ENCODE measurements at regions not wholly inside any gene's neighbourhood (a gene's known extent, or its start where the extent isn't known, plus 50 kb on each side); places are given as distances from the start of the nearest gene placed in this dataset.

- no peak for DNase-seq (ENCODE audit: low read depth, low spot score)
- H3K27ac ChIP-seq = no peak overlapping the region
- H3K9me3 ChIP-seq (ENCODE audit: low read depth, low read length) = no peaks in the 10 kb centered on the region
- H3K4me3 ChIP-seq = no peak overlapping the region
- TF ChIP-seq FOXP2 (optimal IDR thresholded peaks at IDR 0.05; ENCODE audit: control extremely low read depth, extremely low read length, insufficient read depth) = no peak
- no peak for TF ChIP-seq EZH2 (IDR thresholded peaks at IDR 0.05)
- no peak for TF ChIP-seq POLR2AphosphoS5 (IDR thresholded peaks at IDR 0.05; ENCODE audit: borderline replicate concordance, low read depth, low read length)
- no peak overlapping the region for H3K9ac ChIP-seq (ENCODE audit: insufficient read length)
- H3K36me3 ChIP-seq (ENCODE audit: insufficient read depth, low read length) = no peaks in the 10 kb centered on the region
Observed at GRCh38 chr3:64832098-64832497, 144.3 kb upstream of the ADAMTS9 start.

- no peaks in the 10 kb centered on the region for H3K36me3 ChIP-seq (ENCODE audit: insufficient read depth, low read length)
- H3K27ac ChIP-seq = no peak overlapping the region
- H3K9me3 ChIP-seq (ENCODE audit: low read depth, low read length) = no peaks in the 10 kb centered on the region
- TF ChIP-seq POLR2AphosphoS5 (IDR thresholded peaks at IDR 0.05; ENCODE audit: borderline replicate concordance, low read depth, low read length) (no peak), EZH2 (IDR thresholded peaks at IDR 0.05) (no peak), FOXP2 (optimal IDR thresholded peaks at IDR 0.05; ENCODE audit: control extremely low read depth, extremely low read length, insufficient read depth) (no peak)
- no peak overlapping the region for H3K4me3 ChIP-seq
- no peak for DNase-seq (ENCODE audit: low read depth, low spot score)
- H3K9ac ChIP-seq (ENCODE audit: insufficient read length) = no peak overlapping the region
Observed at GRCh38 chr3:64830681-64831080, 142.9 kb upstream of the ADAMTS9 start.

GRCh38 chr3:64829331-64829730 is 141.5 kb upstream of the ADAMTS9 start:
- H3K36me3 ChIP-seq (ENCODE audit: insufficient read depth, low read length) = no peaks in the 10 kb centered on the region

GRCh38 chr3:64828276-64828675 is 140.5 kb upstream of the ADAMTS9 start:
- H3K9me3 ChIP-seq (ENCODE audit: low read depth, low read length) = no peaks in the 10 kb centered on the region
- H3K36me3 ChIP-seq (ENCODE audit: insufficient read depth, low read length) = no peaks in the 10 kb centered on the region
- H3K27ac ChIP-seq = no peak overlapping the region
- no peak for DNase-seq (ENCODE audit: low read depth, low spot score)
- H3K9ac ChIP-seq (ENCODE audit: insufficient read length) = no peak overlapping the region
- no peak overlapping the region for H3K4me3 ChIP-seq
- TF ChIP-seq FOXP2 (optimal IDR thresholded peaks at IDR 0.05; ENCODE audit: control extremely low read depth, extremely low read length, insufficient read depth) (no peak), POLR2AphosphoS5 (IDR thresholded peaks at IDR 0.05; ENCODE audit: borderline replicate concordance, low read depth, low read length) (no peak), EZH2 (IDR thresholded peaks at IDR 0.05) (no peak)

More at GRCh38 chr3:64829331-64829730, 141.5 kb upstream of the ADAMTS9 start:
- H3K9me3 ChIP-seq (ENCODE audit: low read depth, low read length) = no peaks in the 10 kb centered on the region
- TF ChIP-seq EZH2 (IDR thresholded peaks at IDR 0.05) = no peak
- no peak for TF ChIP-seq FOXP2 (optimal IDR thresholded peaks at IDR 0.05; ENCODE audit: control extremely low read depth, extremely low read length, insufficient read depth)
- no peak for TF ChIP-seq POLR2AphosphoS5 (IDR thresholded peaks at IDR 0.05; ENCODE audit: borderline replicate concordance, low read depth, low read length)
- H3K9ac ChIP-seq (ENCODE audit: insufficient read length) = no peak overlapping the region
- no peak overlapping the region for H3K27ac ChIP-seq
- H3K4me3 ChIP-seq = no peak overlapping the region
- no peak for DNase-seq (ENCODE audit: low read depth, low spot score)

- Histone ChIP-seq H3K9ac (ENCODE audit: insufficient read length) (no peak overlapping the region), H3K9me3 (ENCODE audit: low read depth, low read length) (no peaks in the 10 kb centered on the region), H3K4me3 (no peak overlapping the region), H3K36me3 (ENCODE audit: insufficient read depth, low read length) (no peaks in the 10 kb centered on the region), H3K27ac (no peak overlapping the region)
- no peak for TF ChIP-seq EZH2 (IDR thresholded peaks at IDR 0.05)
- DNase-seq (ENCODE audit: low read depth, low spot score) = no peak
Observed at GRCh38 chr3:64827431-64827830, 139.6 kb upstream of the ADAMTS9 start.

- TF ChIP-seq EZH2 (IDR thresholded peaks at IDR 0.05) (no peak), POLR2AphosphoS5 (IDR thresholded peaks at IDR 0.05; ENCODE audit: borderline replicate concordance, low read depth, low read length) (no peak), FOXP2 (optimal IDR thresholded peaks at IDR 0.05; ENCODE audit: control extremely low read depth, extremely low read length, insufficient read depth) (no peak)
- Histone ChIP-seq H3K9ac (ENCODE audit: insufficient read length) (no peak overlapping the region), H3K36me3 (ENCODE audit: insufficient read depth, low read length) (no peaks in the 10 kb centered on the region), H3K4me3 (no peak overlapping the region), H3K27ac (no peak overlapping the region), H3K9me3 (ENCODE audit: low read depth, low read length) (no peaks in the 10 kb centered on the region)
- DNase-seq (ENCODE audit: low read depth, low spot score) = no peak
Observed at GRCh38 chr3:64827019-64827418, 139.2 kb upstream of the ADAMTS9 start.

GRCh38 chr3:64825404-64826120 is 137.8 kb upstream of the ADAMTS9 start:
- no peaks in the 10 kb centered on the region for H3K36me3 ChIP-seq (ENCODE audit: insufficient read depth, low read length)
- DNase-seq (ENCODE audit: low read depth, low spot score) = no peak
- H3K4me3 ChIP-seq = no peak overlapping the region
- no peak overlapping the region for H3K9ac ChIP-seq (ENCODE audit: insufficient read length)
- H3K9me3 ChIP-seq (ENCODE audit: low read depth, low read length) = no peaks in the 10 kb centered on the region
- TF ChIP-seq FOXP2 (optimal IDR thresholded peaks at IDR 0.05; ENCODE audit: control extremely low read depth, extremely low read length, insufficient read depth) (no peak), EZH2 (IDR thresholded peaks at IDR 0.05) (no peak), POLR2AphosphoS5 (IDR thresholded peaks at IDR 0.05; ENCODE audit: borderline replicate concordance, low read depth, low read length) (no peak)
- no peak overlapping the region for H3K27ac ChIP-seq

- TF ChIP-seq FOXP2 (optimal IDR thresholded peaks at IDR 0.05; ENCODE audit: control extremely low read depth, extremely low read length, insufficient read depth) = no peak
- TF ChIP-seq POLR2AphosphoS5 (IDR thresholded peaks at IDR 0.05; ENCODE audit: borderline replicate concordance, low read depth, low read length) = no peak
- TF ChIP-seq EZH2 (IDR thresholded peaks at IDR 0.05) = no peak
- Histone ChIP-seq H3K36me3 (ENCODE audit: insufficient read depth, low read length) (no peaks in the 10 kb centered on the region), H3K9me3 (ENCODE audit: low read depth, low read length) (no peaks in the 10 kb centered on the region), H3K9ac (ENCODE audit: insufficient read length) (no peak overlapping the region), H3K27ac (no peak overlapping the region), H3K4me3 (no peak overlapping the region)
- no peak for DNase-seq (ENCODE audit: low read depth, low spot score)
Observed at GRCh38 chr3:64824394-64824909, 136.7 kb upstream of the ADAMTS9 start.

GRCh38 chr3:64818196-64818595 is 130.4 kb upstream of the ADAMTS9 start:
- DNase-seq (ENCODE audit: low read depth, low spot score) = no peak
- no peak overlapping the region for H3K4me3 ChIP-seq
- no peak overlapping the region for H3K9ac ChIP-seq (ENCODE audit: insufficient read length)
- TF ChIP-seq FOXP2 (optimal IDR thresholded peaks at IDR 0.05; ENCODE audit: control extremely low read depth, extremely low read length, insufficient read depth) = no peak
- TF ChIP-seq EZH2 (IDR thresholded peaks at IDR 0.05) = no peak
- no peak for TF ChIP-seq POLR2AphosphoS5 (IDR thresholded peaks at IDR 0.05; ENCODE audit: borderline replicate concordance, low read depth, low read length)
- no peak overlapping the region for H3K27ac ChIP-seq
- H3K9me3 ChIP-seq (ENCODE audit: low read depth, low read length) = no peaks in the 10 kb centered on the region
- H3K36me3 ChIP-seq (ENCODE audit: insufficient read depth, low read length) = no peaks in the 10 kb centered on the region

Data from SK-N-MC (cell line).